Hippocampal formation (tissue), 2 donors: ENCODE measurements at regions not wholly inside any gene's neighbourhood (a gene's known extent, or its start where the extent isn't known, plus 50 kb on each side); places are given as distances from the start of the nearest gene placed in this dataset.

Experiments used
- DNase-seq, 2 donors: peaks; one replicate each; lab custom pipeline; 2025; lab: John Stamatoyannopoulos, UW

DNA sequence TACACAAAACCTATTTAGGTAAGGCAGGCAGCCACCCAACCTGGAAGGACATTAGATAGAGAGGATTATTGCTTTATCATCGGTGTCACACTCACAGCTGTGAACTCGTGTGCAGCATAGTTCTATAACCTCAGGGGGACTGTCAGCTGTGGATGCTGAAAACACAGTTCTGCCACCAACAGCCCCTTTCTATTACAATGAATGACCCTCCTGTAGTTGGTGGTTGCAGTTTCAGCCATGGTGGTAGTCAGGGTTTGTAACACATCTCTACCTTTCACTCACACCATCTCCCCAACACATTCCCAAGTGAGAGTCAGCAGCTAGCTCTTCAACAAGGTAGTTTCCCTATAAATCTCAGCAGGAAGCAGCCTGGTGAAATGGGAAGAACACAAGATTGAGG, 136.8 kb downstream of the ZC3H11B start:
- DNase-seq = no peak

DNA sequence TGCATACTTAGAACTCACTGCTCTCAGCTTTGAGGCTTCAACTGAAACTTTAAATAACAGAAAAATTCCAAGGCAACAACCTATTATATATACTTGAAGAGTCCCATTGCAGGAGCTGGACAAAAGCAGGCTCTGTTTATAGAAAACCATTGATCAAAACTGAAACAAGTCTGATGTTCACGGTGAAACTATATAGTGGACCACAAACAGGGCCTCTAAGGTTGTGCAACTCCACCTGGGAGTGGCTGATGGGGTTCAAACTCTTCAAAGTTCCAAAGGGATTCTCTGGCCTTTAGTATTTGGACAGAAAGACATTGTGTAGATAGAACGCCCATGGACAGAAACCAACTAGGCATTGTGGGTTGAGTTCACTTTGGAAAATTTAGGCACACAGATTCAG, 140.3 kb downstream of the ZC3H11B start:
- DNase-seq = no peak

DNA sequence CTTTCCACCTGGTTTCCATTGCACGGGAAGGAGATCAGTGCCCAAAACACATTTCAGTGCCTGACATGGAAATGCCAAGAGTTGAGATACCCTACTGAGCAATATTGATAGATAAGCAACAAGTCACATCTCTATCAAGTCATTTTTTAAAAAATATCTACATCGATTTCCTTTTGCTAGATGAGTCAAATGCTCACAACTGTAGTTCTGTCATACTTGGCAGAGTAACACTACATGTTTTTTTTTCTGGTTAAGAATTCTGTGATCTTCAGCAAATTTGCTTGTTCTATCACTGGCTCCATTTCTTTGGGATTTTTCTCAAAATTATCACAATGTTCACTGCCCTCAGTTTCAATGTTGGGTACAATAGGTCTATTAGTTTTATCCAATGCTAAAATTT, 145.4 kb downstream of the ZC3H11B start:
- no peak for DNase-seq

DNA sequence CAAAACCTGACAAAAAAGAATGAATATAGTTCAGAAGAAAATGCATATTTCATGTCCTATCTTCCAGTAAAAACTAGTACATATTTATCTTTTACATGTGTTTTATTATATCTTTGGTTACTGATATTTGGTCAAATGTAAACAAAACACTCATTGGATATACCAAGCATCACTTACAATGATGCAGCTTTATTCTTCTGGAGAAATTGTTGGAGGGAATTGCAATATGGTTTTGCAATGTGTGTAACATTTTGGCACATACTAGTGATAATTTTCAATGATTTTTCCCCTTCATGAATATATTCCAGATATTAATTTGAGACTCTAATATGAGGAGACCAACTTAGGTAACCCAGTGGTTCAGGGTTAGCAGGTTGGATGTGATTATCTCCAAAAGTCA, 146.1 kb downstream of the ZC3H11B start:
- DNase-seq = no peak

DNA sequence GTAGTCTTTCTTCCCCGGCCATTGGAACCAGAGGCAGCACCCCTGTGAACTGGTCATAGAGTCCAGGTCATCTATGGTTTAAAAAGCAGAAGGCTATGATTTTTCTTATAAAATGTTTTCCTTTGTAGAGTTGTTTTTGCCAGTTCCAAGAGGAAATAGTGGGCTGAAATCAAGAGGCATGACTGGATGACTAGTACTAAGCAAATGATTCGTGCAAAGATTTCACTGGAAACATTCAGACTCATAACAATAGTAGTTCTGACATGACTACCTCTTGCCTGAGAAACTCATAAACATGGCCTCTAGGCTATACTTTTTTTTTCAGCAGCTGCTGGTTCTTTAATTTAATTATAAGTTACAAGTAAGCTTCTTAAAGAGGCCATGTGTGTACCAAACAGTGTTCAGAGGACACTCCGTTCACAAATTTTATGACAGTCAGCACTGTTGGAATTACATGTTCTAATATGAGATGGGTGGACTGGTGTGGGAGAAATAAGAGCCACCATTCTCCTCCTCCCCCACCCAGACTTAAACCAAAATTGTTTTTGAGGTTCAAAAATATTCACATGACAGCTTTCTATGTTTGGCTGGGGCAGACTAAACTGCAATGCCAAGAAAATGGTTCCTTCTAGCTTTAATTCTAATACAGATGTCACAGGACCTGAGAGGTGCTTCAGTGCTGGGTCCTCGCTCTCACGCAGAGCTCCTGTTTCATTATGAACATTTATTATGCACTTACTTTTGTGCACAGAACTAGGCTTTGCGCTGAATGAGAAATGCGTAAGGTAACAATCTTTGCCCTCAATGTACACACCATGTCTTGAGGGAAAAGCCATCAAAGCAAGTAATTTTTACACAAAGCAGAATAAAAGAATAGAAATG, 147.5 kb downstream of the ZC3H11B start:
- no peak for DNase-seq

DNA sequence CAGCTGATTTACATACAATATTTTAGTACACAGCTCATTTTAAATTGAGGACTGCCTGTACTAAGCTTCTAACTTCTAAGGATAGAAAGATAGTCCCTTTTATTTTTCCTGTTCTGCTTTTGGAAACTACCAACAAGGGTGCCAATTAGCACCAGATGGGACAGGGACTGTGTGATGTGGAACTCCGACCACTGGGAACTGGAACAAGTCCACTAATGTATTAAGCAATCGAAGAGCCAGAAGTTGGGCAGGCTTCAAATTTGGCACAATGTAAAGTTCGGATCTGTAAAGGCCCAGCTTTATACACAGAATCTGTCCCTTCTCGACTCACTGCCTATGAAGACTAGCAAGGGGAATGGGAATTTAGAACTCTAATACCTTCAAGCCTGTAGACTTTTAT, 149.3 kb downstream of the ZC3H11B start:
- DNase-seq = no peak

DNA sequence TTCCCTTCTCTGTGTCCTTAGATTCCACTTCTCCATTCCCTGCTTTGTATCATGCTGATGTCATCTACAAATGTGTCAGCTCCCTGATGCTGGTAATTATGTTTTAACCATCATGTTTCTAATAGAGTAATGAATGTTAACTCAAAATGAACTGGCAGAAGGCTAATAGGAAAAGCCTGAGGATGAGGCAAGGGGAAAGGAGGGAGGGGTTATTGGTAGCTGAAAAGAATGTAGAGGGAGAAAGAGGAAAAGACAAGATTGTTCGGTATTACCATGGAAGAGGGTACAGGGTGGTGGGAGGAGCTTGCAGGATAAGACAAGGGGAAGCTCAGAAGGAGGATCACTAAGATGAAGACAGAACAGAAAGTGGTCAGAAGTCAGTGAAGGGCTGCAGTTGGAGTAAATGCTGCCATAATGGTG, 150.9 kb downstream of the ZC3H11B start:
- DNase-seq = no peak

DNA sequence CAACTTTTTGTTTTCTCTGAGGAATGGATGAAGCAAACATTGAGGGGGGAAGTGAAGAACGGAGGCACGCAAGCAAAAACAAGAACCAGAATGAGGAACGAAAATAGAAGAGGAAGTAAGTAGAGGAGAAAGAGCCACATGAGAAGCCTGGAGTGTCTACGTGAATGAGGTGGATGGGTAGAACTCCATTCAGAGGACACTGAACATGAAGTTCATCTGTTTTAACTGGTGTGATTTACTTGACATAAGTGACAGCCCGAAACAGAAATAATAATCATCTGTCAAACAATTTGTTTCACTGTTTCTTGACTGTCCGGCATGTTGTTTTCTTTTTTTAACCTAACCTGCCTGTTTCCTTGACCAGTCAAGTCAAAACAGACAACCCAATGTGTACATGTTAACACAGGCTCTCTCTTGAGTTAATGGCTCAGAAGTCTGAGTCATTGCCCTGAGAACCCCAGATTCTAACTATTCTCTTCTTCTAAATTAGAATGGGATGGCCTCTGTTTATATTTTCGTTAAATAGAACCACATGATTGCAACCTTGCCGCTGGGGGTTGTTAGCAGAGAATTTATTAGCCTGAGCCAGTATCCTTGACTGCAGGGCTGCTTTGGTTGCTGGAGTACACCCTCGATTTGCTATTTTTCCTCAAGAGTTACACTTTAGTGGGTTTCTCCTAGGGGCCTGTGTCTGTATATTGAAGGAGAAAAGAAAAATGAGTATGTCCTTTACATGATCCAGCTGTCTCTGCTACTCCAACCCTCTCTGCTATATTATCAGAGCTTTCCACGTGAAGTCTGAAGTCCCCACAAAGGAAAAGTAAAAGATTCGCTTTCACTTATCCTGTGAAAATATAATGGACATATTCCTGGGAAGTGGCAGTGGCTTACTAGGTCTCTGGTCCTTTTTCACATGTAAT, 151.7 kb downstream of the ZC3H11B start:
- DNase-seq = peak in 1 of 2 donors; percentile 14

DNA sequence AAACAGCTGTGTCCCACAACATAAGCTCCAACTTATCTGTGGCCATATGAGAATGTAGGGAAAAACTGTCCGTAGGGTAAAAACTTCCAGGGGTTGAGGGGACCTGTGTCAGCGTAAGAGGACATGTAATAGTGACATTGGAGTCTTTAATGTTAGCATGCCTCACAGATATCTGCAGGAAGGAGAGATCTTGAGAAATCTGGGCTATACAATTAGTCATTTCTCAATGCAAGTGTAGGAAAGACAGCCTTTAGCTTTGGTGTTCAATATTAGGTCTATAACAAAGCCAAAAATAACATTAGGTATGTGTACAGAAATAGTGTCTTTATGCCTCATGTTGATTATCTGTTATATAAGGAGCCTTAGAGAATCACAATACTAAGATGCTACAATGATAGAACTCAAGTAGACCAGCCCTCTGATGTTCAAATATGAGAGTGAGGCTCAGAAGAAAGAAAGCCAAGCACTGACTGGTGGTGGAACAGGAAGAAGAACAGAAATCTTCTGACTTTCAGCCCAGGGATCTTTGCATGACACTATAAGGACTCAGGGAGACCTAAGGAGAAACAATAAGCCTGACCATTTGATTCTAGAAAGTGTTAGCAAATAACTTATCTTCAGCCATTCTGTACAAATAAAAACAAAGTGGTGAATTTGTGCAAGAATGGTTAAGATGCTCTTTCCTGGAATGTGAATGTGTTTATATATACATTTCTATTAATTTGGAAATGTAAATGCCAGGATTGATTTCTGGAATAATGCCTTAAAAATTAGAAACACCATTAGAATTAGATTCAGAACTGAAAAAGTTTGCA, 152.6 kb downstream of the ZC3H11B start:
- DNase-seq = no peak

DNA sequence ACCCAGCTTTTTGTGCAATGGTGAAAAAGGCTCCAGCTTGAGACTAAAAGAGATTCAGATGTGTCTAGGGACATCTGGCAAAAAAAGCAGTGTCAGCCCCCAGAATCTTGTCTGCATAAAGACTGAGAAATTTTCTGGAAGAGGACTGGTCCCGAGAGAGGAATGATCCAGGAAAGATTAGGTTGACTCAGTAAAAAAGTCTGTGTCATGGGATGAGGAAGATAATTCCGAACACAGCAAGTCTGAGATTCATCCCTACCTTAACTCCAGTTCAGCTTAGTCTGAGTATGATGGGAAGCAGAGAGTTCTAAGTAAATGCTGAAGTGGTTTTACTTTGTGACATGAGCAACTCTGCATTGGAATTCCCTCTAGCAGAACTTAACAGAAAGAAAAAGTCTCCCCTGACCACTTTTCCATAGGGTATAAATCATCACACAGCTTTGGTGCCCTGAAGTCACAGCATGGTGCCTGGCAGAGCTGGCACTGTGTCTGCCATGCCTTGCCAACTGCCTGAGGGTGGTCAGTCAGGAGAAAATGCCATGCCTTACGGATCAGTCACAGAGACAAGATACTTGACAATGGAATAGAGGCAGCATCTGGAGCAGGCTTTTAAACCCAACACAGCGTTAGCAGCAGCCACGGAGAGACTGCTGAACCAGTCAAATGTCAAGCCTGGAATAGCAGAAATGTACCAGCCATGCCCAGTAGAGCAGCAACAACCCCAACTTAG, 153.4 kb downstream of the ZC3H11B start:
- DNase-seq = no peak

DNA sequence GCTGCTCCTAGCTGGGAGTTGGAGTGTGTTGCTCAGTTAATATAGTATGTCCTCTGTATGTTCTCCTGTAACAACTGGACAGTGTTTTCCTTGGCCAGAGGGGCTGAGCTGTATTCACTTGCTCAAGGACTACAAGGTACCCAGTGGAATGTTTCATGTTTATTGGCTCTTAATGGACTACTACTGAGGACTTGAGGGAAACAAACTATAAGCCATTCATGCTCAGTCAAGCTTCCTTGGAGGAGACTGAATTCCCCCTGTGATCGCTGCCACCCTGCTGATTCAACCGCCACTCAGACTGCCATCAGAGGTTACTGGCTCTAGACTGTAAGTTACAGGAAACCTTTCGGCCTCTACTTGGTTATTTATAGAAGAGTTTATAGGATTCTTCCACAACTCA, 166.6 kb downstream of the ZC3H11B start:
- DNase-seq = no peak

DNA sequence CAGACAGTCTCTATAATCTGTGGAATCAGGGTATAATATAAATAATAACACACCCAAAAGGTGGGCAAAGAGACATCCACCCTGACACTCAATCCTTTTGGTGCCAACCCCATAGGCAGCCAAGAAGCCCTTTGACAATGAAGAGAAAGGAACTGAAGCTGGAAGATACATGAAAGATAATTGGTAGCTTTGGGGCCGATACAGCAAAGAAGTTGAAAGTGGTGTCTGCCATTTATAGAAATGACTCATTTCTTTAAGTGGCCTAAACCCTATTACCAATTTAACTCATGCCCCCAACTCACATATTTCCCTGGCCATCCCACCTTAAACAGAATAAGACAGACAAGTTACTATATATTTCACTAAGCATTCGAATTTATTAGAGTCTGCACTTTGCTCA, 167.0 kb downstream of the ZC3H11B start:
- no peak for DNase-seq

DNA sequence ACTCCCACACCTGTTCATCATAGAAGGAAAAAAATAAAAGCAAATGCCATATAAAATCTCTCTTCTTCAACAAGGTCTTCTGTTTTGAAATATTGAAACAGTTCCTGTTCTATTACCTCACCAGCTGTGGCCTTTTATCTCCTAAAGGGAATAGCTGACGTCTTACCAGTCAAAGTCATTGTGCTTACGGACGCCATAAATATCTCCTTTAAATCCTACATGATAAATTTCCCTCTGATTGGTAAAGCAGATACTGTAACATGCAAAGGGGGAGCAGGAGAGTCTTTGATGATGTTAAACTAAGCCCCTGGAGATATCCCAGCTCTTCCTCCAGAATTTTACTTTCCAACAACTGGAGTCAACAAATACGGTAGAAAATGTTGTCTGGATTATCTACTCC, 168.4 kb downstream of the ZC3H11B start:
- no peak for DNase-seq

DNA sequence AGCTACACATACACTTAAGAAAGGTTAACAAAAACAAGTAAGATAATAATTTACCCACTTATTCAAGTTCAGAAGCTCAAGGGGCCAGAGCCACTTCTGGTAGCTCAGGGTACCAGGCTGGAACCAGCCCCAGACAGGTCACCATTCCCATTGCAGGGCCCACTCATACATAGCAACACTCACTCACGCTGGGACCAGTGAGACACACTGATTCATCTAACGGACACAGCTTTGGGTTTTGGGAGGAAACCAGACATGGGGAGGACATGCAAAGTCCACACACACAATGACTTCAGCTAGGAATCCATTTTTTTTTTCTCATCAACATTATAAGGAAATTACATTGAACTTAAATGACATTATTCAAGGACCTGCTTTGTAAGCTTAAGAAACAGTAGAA, 169.1 kb downstream of the ZC3H11B start:
- DNase-seq = no peak

DNA sequence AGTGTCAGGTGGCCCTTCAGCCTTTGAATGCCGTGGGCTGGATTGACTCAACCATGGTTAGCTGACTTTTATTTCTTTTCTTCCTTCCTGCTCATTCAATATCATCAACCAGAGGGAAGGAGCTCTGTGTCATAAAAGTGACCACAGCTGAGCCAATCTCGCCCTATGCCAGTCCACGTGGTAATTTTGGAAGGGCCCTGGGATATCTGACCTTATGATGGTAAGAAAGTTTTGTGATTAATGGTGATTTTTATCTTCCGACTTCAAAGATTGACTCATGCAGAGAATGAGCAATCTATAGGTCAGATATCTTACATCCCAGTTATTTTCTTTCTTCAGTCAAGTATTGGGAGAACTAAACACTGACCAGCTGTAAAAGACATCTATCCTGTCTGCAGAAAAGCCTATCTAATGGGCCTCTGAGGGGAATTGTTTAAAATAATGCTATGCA, 170.3 kb downstream of the ZC3H11B start:
- DNase-seq = no peak

DNA sequence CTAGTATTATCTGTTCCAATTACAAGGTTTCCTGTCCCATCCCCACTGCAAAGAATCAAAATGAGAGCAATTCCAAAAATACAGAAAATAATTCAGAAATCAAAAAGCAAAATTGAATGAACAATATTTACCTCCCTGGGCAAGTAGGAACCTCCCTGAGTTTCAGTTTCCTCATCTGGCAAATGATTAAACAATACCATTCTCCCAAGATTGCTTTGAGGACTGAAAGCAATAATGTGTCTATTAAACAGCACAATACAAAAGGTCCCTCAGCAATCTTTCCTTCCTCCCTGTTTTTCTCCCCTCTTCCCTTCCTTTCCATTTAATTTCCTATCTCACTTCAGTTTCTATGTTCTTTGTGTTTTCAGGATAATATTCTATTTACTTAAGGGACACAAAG, 171.0 kb downstream of the ZC3H11B start:
- DNase-seq = no peak

DNA sequence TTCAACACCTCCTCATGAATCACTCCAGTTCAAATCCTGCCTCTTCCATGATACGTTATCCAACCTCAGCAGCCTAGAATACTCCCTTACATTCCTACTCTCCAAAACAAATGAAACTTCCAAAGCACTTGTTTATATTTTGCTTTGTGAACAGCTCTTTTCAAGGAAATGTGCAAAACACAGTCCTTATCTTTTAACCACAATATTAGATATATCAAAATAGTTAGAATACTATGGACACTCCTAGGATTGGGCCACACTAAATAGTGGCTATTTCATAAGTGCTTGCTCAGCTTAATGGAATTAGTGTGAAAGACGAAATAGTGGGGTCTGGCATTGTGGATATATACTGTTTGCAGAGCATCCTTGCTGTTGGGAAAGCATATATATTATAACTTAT, 173.5 kb downstream of the ZC3H11B start:
- no peak for DNase-seq

DNA sequence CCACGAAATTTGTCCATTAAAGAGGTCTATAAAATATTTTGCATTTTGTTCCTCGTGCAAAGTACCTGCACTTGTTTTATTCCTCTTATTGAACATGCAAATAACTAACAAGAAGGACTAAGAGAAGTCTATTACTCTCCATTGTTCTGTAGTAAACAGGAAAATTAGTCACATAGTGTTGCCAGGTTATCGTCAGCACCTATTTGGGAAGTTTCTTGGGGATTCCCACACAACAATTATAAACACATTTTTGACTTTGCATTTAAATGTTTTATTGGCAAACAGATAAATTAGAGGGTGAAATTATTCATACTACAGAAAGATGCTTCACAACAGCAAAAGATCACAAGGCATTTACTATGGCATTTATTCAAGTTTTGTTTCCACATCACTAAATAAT, 174.5 kb downstream of the ZC3H11B start:
- DNase-seq = no peak

DNA sequence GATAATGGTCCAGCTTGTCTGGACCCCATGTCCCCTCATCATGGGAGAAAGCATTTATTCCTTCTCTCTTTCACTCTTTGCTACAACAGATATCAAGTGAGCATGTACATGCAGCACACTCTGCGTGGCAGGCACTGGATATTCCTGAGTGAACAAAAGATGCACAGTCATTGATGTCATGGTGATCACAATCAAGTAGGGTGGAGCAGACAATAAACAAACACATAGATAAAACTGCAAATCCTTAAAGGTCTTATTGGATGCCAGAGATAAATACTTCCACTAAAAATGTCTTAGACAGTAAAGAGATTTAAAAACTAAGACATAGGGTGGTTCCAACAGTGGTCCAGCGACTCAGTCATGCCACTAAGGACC, 178.0 kb downstream of the ZC3H11B start:
- DNase-seq = no peak

DNA sequence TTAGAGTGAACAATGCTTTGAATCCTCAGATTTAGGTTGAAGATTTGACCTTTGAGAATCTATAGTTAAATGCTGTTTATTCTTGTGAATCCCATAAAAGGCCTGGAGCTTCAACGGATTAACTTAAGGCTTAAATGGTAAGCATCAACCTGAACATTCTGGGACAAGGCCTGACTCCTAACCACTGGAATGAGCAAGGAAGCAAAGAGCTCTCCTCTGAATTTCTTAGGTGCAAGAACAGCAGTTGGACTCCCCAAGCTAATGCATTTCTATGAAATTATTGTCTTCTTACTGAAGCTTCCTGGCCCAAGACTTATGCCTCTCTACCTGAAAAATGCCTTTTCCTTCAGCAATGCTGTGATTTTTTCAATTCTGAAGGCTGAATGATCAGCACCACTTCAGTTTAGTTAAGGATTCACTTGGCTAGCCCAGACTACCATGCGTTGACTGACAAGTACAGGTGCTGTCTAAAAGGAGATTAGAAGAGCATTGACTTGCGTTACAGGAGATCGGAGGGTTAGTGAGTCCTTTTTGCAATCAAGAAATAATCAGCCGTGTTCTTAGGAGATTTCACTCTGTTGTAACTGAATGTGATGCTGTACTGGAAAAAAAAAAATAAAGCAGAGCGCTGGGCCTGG, 178.5 kb downstream of the ZC3H11B start:
- DNase-seq = no peak
